Stimulated activated CD4-positive, alpha-beta T cell treated with anti-CD3 and anti-CD28 coated beads, Interleukin-12 subunit alpha, Interleukin-12 subunit beta, amount 100 ng/mL, for 4 hours (primary cell): ENCODE measurements at regions not wholly inside any gene's neighbourhood (a gene's known extent, or its start where the extent isn't known, plus 50 kb on each side); places are given as distances from the start of the nearest gene placed in this dataset.
A peak's percentile ranks its signal among the peaks of the same experiment; 100 is the strongest.
"Not testable (repeated sequence)": the region's sequence is repeated elsewhere in the genome, so short reads cannot be mapped to it uniquely, and the experiment has no call there.

Source experiments
- DNase-seq: peaks from one replicate; pipeline ENCODE4 v3.0.0-alpha.2; 2020

GRCh38 chr13:22960827-22961226, 220.0 kb upstream of the SGCG start:
- no peak for DNase-seq

GRCh38 chr13:22961342-22961741, 219.4 kb upstream of the SGCG start:
- DNase-seq: not testable (repeated sequence)

GRCh38 chr13:22961835-22962537, 218.8 kb upstream of the SGCG start:
- DNase-seq: no peak

GRCh38 chr13:22963384-22964053, 217.3 kb upstream of the SGCG start:
- DNase-seq: not testable (repeated sequence)

- no peak for DNase-seq
Observed at GRCh38 chr13:22964245-22964966, 216.4 kb upstream of the SGCG start.

- DNase-seq: not testable (repeated sequence)
Observed at GRCh38 chr13:22965011-22965857, 215.5 kb upstream of the SGCG start.

GRCh38 chr13:22965858-22966239, 214.9 kb upstream of the SGCG start:
- not testable (repeated sequence) for DNase-seq

- not testable (repeated sequence) for DNase-seq
Observed at GRCh38 chr13:22966753-22967152, 214.0 kb upstream of the SGCG start.

GRCh38 chr13:22967669-22968068, 213.1 kb upstream of the SGCG start:
- no peak for DNase-seq

GRCh38 chr13:22979952-22980351, 200.8 kb upstream of the SGCG start:
- no peak for DNase-seq

- no peak for DNase-seq
Observed at GRCh38 chr13:22980936-22981335, 199.8 kb upstream of the SGCG start.

GRCh38 chr13:22993148-22993547, 187.6 kb upstream of the SGCG start:
- DNase-seq: no peak

GRCh38 chr13:23003446-23003845, 177.3 kb upstream of the SGCG start:
- no peak for DNase-seq

- no peak for DNase-seq
Observed at GRCh38 chr13:23007426-23007825, 173.4 kb upstream of the SGCG start.

GRCh38 chr13:23018143-23018542, 162.6 kb upstream of the SGCG start:
- DNase-seq: no peak

GRCh38 chr13:23020246-23020843, 160.4 kb upstream of the SGCG start:
- peak; percentile 3 for DNase-seq

GRCh38 chr13:23021906-23022305, 158.9 kb upstream of the SGCG start:
- no peak for DNase-seq

GRCh38 chr13:23022704-23023103, 158.1 kb upstream of the SGCG start:
- DNase-seq: no peak

GRCh38 chr13:23025864-23026608, 154.7 kb upstream of the SGCG start:
- no peak for DNase-seq

GRCh38 chr13:23039266-23039935, 141.4 kb upstream of the SGCG start:
- no peak for DNase-seq

- no peak for DNase-seq
Observed at GRCh38 chr13:23042181-23042580, 138.6 kb upstream of the SGCG start.
